ENCODE measurements at regions not wholly inside any gene's neighbourhood (a gene's known extent, or its start where the extent isn't known, plus 50 kb on each side); places are given as distances from the start of the nearest gene placed in this dataset.

DNA sequence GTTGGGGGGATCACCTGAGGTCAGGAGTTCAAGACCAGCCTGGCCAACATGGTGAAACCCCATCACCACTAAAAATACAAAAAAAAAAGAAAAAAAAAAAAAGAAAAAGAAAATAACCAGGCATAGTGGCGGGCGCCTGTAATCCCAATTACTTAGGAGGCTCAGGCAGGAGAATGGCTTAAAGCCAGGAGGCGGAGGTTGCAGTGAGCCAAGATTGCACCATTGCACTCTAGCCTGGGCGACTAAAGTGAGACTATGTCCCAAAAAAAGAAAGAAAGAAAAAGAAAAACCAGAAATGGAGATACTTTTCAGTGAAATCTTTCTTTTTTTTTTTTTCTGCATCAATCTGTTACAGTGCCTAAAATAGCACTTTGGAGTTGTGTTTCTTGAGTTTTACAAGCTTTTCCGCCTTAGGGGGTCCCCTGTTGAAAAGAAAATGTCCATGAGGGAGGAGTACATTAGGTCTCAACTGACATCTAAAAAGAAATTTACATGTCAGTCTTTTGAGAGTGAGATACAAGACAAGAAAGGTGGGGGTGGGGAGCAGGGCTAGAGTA is 82.9 kb upstream of the VASH1 start:
- Histone ChIP-seq H3K27me3 (ENCODE audit: control insufficient read depth in 2 of 2, insufficient read depth in 2 of 2, low read length in 2 of 2) (peaks cover 0 to 2% of the 10 kb centered on the region in 2 donors), H3K9ac (ENCODE audit: insufficient read depth, low read length, poor library complexity, severe bottlenecking) (no peak overlapping the region), H4K20me1 (ENCODE audit: insufficient read depth, low read length) (no peaks in the 10 kb centered on the region), H2AFZ (ENCODE audit: insufficient read depth, low read depth, low read length, poor library complexity, severe bottlenecking) (no peak overlapping the region), H3K9me3 (replicated peaks in 1 of 2; ENCODE audit: control insufficient read depth in 1 of 2, insufficient read depth in 1 of 2, low read length in 2 of 2) (peaks cover 2 to 6% of the 10 kb centered on the region in 2 donors), H3K4me2 (replicated peaks; ENCODE audit: extremely low read depth, low read length, poor library complexity, severe bottlenecking) (no peak overlapping the region), H3K27ac (ENCODE audit: low read depth in 1 of 2, low read length in 2 of 2) (no peak overlapping the region), H3K36me3 (replicated peaks in 1 of 2; ENCODE audit: control insufficient read depth in 1 of 2, insufficient read depth in 2 of 2, low read length in 2 of 2) (no peaks in the 10 kb centered on the region), H3K4me1 (ENCODE audit: control insufficient read depth in 1 of 2, insufficient read depth in 2 of 2, low read length in 2 of 2) (no peaks in the 10 kb centered on the region), H3K4me3 (replicated peaks in 1 of 3; ENCODE audit: low read depth in 2 of 3, low read length in 3 of 3) (no peak overlapping the region), H3K79me2 (ENCODE audit: insufficient read depth, low read length) (no peaks in the 10 kb centered on the region)
- no peak for DNase-seq
- Mint-ChIP-seq H3K27me3 (ENCODE audit: low read depth in 3 of 3) (peaks cover 6 to 9% (median 7%) of the 10 kb centered on the region in 3 donors), H3K27ac (no peak overlapping the region), H3K9me3 (peaks cover 5 to 25% (median 16%) of the 10 kb centered on the region in 7 donors), H3K4me1 (no peaks in the 10 kb centered on the region), H3K4me3 (no peak overlapping the region), H3K36me3 (no peaks in the 10 kb centered on the region)
- intact Hi-C loops (cut with micrococcal nuclease), result no loop called here
- 95% methylated on average over 2 of the region's 5 CpGs for WGBS (ENCODE audit: insufficient coverage)
- TF ChIP-seq, protein P1, sequence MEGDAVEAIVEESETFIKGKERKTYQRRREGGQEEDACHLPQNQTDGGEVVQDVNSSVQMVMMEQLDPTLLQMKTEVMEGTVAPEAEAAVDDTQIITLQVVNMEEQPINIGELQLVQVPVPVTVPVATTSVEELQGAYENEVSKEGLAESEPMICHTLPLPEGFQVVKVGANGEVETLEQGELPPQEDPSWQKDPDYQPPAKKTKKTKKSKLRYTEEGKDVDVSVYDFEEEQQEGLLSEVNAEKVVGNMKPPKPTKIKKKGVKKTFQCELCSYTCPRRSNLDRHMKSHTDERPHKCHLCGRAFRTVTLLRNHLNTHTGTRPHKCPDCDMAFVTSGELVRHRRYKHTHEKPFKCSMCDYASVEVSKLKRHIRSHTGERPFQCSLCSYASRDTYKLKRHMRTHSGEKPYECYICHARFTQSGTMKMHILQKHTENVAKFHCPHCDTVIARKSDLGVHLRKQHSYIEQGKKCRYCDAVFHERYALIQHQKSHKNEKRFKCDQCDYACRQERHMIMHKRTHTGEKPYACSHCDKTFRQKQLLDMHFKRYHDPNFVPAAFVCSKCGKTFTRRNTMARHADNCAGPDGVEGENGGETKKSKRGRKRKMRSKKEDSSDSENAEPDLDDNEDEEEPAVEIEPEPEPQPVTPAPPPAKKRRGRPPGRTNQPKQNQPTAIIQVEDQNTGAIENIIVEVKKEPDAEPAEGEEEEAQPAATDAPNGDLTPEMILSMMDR (IDR thresholded peaks at IDR 0.05), result no peak

DNA sequence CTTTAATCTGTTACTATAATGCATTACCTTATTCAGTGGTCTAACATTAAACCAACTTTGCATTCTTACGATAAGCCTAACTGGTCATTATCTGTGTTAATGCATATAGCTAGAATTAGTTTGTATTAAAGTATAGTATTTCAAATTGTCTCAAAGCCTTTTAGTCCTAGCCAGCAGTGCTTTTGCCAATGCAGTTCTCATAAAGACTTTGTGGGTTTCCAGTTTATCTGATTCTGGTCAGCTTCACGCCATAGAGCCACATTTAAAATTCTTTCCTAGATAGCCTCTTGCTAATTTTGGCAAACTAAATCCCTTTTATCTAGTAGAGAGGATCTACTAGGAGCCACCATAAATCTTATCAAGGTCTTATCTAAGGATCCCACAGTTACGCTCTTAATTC is 78.9 kb upstream of the VASH1 start:
- no peaks in the 10 kb centered on the region for H3K4me1 ChIP-seq (ENCODE audit: control insufficient read depth in 1 of 2, insufficient read depth in 2 of 2, low read length in 2 of 2)
- H3K9ac ChIP-seq (ENCODE audit: insufficient read depth, low read length, poor library complexity, severe bottlenecking), result no peak overlapping the region
- H3K27ac ChIP-seq (ENCODE audit: low read depth in 1 of 2, low read length in 2 of 2), result no peak overlapping the region
- peaks cover 0 to 2% of the 10 kb centered on the region in 2 donors for H3K27me3 ChIP-seq (ENCODE audit: control insufficient read depth in 2 of 2, insufficient read depth in 2 of 2, low read length in 2 of 2)
- no peaks in the 10 kb centered on the region for H4K20me1 ChIP-seq (ENCODE audit: insufficient read depth, low read length)
- intact Hi-C loops (cut with micrococcal nuclease), result no loop called here
- TF ChIP-seq, protein P1 (IDR thresholded peaks at IDR 0.05), result no peak
- Mint-ChIP-seq H3K9me3 (peaks cover 5 to 25% (median 18%) of the 10 kb centered on the region in 7 donors), H3K27me3 (ENCODE audit: low read depth in 3 of 3) (peaks cover 7 to 9% (median 7%) of the 10 kb centered on the region in 3 donors), H3K27ac (no peak overlapping the region), H3K36me3 (no peaks in the 10 kb centered on the region), H3K4me1 (no peaks in the 10 kb centered on the region), H3K4me3 (no peak overlapping the region)
- H3K4me2 ChIP-seq (replicated peaks; ENCODE audit: extremely low read depth, low read length, poor library complexity, severe bottlenecking), result no peak overlapping the region
- WGBS (ENCODE audit: insufficient coverage), result 100% methylated on average over 1 of the region's 3 CpGs
- no peaks in the 10 kb centered on the region for H3K36me3 ChIP-seq (replicated peaks in 1 of 2; ENCODE audit: control insufficient read depth in 1 of 2, insufficient read depth in 2 of 2, low read length in 2 of 2)
- H3K79me2 ChIP-seq (ENCODE audit: insufficient read depth, low read length), result no peaks in the 10 kb centered on the region
- no peak for DNase-seq
- no peak overlapping the region for H2AFZ ChIP-seq (ENCODE audit: insufficient read depth, low read depth, low read length, poor library complexity, severe bottlenecking)
- no peak overlapping the region for H3K4me3 ChIP-seq (replicated peaks in 1 of 3; ENCODE audit: low read depth in 2 of 3, low read length in 3 of 3)
- peaks cover 3 to 6% of the 10 kb centered on the region in 2 donors for H3K9me3 ChIP-seq (replicated peaks in 1 of 2; ENCODE audit: control insufficient read depth in 1 of 2, insufficient read depth in 1 of 2, low read length in 2 of 2)
